Cardiac fibroblast (primary cell): ENCODE measurements at regions not wholly inside any gene's neighbourhood (a gene's known extent, or its start where the extent isn't known, plus 50 kb on each side); places are given as distances from the start of the nearest gene placed in this dataset.

Experiments
- DNase-seq, 2 donors: peaks; one replicate each; pipeline versions ENCODE4 v3.0.0 to v3.0.0-alpha.2; 2010; ENCODE audit warnings: low read depth in 2 of 2
- H3K4me3 ChIP-seq, 2 donors: replicated peaks in 1 of 2; 1 replicate in 1 of 2; 2 replicates in 1 of 2; pipeline ENCODE4 v1.5.1; 2011; ENCODE audit warnings: low read depth in 2 of 2, low read length in 2 of 2, mild to moderate bottlenecking in 2 of 2, moderate library complexity in 1 of 2
- CTCF ChIP-seq: IDR thresholded peaks from one replicate; pipeline ENCODE4 v1.5.1; 2011; ENCODE audit warnings: low read depth, mild to moderate bottlenecking, low read length, inconsistent platforms

- no peak overlapping the region for H3K4me3 ChIP-seq
- TF ChIP-seq CTCF: no peak
- DNase-seq: peak in 1 of 2 donors; percentile 64
Observed at GRCh38 chr16:85188822-85189672, 76.8 kb upstream of the CIBAR2 start.

GRCh38 chr16:85190572-85190971 is 78.3 kb upstream of the CIBAR2 start:
- DNase-seq: no peak
- TF ChIP-seq CTCF: no peak
- H3K4me3 ChIP-seq: no peak overlapping the region

- H3K4me3 ChIP-seq: no peak overlapping the region
- TF ChIP-seq CTCF: no peak
- DNase-seq: no peak
Observed at GRCh38 chr16:85191341-85191965, 79.2 kb upstream of the CIBAR2 start.

GRCh38 chr16:85192238-85193114 is 80.2 kb upstream of the CIBAR2 start:
- H3K4me3 ChIP-seq: no peak overlapping the region
- DNase-seq: no peak
- no peak for TF ChIP-seq CTCF

- DNase-seq: peak in 1 of 2 donors; percentile 15
- H3K4me3 ChIP-seq: no peak overlapping the region
- TF ChIP-seq CTCF: no peak
Observed at GRCh38 chr16:85193115-85193493, 80.8 kb upstream of the CIBAR2 start.

- H3K4me3 ChIP-seq: no peak overlapping the region
- DNase-seq: no peak
- no peak for TF ChIP-seq CTCF
Observed at GRCh38 chr16:85193876-85194275, 81.6 kb upstream of the CIBAR2 start.
